ENCODE measurements at regions not wholly inside any gene's neighbourhood (a gene's known extent, or its start where the extent isn't known, plus 50 kb on each side); places are given as distances from the start of the nearest gene placed in this dataset.
A peak's percentile ranks its signal among the peaks of the same experiment; 100 is the strongest.

DNA sequence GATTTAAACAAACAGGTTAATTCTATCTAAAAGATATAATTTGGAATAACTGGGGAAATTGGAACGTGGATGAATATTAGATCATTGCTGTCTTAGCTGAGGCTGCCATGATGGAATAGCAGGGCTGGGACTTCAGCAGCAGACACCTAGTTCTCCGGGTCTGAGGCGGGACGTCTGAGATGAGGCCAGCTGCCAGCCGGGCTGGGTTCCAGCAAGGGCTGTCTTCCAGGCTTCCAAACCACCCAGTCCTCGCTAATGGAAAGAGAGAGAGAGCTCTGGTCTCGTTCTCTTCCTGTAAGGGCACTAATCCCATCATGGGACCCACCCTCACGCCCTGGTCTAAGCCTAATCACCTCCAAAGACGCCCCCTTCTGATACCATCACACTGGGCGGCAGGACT lies 85.7 kb downstream of the ADRA2C start:
- no peak for DNase-seq (ENCODE audit: extremely low read depth, low read depth, low spot score)

DNA sequence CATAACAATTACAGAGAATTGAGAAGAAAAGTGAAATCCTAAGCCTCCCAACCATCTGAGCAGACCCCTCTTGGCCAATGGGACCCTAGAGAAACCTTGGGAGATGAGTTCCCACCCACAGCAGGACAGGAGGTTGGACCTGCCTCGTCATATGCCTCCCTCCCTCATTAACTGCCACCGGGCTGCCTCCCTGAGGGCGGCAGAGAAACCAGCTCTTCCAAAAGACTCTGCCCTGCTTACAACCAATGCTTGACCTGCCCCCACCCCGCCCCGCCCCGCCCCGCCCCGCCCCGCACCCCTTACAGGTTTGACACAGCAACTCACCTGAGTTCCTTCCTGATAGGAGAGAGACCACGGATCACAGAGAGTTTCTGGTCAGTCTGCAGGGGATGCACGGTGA lies 86.1 kb downstream of the ADRA2C start:
- DNase-seq (ENCODE audit: extremely low read depth, low read depth, low spot score): no peak

DNA sequence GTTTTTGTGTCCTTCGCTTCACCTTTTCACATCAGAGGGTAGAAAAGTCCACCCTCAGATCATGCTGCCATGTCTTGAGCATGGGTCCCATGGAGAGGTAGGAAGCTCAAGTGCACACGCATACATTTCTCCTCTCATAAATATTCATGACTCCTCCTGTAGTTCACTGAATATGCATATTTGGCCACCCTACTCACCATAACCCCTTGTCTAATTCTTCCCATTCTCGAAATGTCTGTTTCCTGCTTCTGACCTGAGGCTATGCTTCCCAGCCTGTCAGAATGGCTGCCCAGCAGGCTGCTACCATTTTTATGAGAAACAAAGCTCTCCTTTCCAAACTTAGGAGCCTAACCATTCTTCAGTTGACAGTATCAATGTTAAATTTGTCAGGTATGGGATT lies 86.5 kb downstream of the ADRA2C start:
- no peak for DNase-seq (ENCODE audit: extremely low read depth, low read depth, low spot score)

DNA sequence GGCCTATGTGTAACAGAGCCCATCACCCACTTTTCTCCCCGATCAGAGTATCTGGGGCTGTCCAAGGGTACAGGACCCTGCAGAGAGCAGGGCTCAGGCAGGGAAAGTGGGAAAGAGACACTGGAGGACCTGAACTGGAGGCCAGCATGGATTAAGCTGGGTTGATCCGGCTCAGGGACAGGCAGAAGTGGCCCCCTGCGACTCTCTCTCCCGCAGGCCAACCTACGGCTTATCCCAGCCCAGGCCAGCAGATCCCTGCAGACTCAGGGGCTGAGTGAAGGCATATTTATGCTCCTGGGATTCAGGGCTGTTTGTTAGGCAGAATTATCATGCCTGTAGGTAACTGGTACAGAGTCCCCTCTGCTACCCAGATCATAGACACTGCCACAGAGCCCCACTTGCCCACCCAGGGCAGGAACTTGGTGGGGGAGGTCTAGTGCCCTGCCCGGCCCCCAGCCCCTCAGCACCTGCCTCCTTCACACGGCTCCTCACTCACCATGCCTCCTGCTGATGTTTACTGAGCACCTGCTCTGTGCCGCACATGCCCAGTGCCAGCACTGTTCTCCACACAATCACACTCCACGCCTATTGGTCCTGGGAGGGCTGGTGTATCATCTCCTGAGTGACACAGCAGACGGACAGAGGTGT lies 87.3 kb downstream of the ADRA2C start:
- DNase-seq (ENCODE audit: extremely low read depth, low read depth, low spot score): no peak

DNA sequence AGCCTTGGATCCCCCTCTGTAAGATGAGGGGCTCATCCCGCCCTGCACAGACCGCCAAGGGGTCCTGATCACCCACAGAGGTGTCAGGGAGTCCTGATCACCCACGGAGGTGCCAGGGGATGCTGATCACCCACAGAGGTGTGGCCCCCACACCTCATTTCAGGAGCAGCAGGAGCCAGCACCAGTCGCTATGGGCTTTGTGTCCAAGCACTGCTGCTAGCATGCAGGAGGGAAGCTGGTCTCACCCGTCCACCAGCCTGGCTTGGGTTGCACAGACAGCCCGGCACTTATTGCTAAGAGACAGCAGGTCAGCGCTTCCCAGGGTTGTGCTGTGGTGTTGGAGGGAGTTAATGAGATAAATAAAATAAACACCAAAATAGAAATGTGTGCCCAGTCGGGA lies 88.5 kb downstream of the ADRA2C start:
- no peak for DNase-seq (ENCODE audit: extremely low read depth, low read depth, low spot score)

DNA sequence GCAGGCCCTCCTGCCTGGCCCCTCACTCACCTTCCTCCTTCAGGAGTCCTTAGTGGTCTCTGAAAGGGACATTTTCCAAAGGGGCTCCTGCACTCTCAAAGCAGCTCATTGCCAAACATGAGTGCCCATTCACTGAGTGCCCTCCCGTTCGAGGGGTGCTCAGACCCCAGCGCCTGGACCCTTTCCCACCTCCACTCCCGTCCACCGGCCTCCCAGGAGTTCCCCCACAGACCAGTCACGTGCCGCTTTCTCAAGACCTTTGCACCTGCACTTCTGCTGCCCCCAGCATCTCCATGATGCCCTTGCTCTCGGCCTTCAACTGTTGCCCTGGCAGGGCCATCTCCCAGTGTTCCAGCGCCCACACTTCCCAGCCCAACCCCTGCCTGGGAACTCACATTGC lies 89.5 kb downstream of the ADRA2C start:
- DNase-seq (ENCODE audit: extremely low read depth, low read depth, low spot score): no peak

DNA sequence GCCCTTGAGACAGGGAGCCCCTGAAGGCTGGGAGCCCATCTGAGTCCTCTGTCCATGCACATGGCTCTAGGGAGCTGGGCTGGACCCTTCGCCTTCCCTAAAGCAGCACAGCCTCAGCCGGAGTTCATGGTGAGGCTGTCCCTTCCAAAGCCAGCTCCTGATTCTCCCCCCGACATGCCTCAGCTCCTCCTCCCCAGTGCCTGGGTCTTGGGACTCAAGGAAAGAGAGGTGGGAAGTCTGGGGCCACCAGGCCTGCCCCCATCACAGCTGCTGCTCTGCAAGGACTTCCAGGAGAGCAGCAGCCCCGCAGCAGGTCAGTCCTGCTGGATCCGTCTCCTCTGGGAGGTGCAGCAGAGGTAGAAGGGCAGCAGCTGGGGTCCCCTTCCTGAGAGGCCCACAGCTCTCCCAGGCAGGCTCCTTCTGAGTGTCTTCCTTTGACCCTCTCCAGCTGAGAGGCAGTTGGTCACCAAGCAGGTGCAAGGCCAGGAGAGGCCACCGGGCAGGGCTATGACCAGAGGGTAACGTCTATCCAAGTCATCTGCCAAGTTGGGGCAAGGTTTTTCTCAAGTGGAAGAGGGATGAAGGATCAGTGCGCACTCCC lies 90.5 kb downstream of the ADRA2C start:
- DNase-seq (ENCODE audit: extremely low read depth, low read depth, low spot score): no peak

DNA sequence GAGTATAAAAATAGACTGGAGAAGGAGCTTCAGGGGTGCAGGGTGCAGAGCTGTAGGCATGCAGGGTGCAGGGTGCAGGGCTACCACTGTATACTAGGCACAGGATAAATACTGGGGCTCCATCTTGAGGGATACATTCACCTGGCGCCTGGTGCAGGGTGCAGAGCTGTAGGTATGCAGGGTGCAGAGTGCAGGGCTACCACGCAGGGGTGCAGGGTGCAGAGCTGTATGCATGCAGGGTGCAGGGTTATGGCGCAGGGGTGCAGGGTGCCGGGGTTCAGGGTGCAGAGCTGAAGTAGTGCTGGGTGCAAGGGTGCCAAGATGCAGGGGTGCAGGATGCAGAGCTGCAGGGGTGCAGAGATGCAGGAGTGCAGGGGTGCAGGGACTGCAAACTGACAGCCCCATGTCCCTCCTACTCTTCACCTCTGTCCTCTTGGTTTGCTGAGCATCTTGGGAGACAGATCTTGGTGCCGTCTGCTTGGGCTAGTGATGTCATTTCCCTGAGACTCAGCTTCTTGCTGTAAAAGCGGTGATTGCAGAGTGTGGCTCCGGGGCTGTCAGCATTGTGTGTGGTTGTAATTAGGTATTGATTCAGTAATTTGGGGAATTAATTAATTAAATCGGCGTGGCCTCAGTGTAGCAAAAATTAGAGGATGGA lies 91.2 kb downstream of the ADRA2C start:
- DNase-seq (ENCODE audit: extremely low read depth, low read depth, low spot score): no peak

DNA sequence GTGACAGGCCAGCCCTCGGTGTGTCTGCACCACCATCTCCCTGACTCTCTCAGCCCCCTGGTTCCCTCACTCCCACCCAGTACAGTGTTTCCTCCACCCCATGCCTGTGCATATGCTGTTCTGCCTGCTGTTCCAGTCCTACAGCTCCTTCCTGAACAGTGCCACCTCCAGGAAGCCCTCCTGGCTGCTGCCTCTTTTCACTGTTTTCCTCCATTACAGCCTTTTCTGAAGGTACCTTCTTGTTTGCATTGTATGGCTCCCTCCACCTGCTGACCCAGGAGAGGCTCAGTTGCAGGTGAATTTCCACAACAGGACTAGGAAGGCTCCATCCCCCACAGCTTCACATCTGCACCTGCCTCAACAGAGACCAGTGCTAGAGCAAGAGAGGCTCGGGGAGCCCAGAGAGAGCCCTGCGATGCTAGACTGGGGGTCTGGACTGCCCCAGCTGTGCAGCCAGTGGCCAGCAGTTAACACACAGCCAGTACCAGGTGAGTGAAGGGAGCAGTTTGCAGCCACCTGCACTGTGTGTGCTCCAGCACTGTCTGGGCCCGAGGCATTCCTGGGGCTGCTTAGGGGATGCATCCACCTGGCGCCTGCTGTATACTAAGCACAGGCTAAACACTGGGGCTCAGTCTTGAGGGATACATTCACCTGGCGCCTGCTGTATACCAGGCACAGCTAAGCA lies 92.0 kb downstream of the ADRA2C start:
- DNase-seq (ENCODE audit: extremely low read depth, low read depth, low spot score): no peak

DNA sequence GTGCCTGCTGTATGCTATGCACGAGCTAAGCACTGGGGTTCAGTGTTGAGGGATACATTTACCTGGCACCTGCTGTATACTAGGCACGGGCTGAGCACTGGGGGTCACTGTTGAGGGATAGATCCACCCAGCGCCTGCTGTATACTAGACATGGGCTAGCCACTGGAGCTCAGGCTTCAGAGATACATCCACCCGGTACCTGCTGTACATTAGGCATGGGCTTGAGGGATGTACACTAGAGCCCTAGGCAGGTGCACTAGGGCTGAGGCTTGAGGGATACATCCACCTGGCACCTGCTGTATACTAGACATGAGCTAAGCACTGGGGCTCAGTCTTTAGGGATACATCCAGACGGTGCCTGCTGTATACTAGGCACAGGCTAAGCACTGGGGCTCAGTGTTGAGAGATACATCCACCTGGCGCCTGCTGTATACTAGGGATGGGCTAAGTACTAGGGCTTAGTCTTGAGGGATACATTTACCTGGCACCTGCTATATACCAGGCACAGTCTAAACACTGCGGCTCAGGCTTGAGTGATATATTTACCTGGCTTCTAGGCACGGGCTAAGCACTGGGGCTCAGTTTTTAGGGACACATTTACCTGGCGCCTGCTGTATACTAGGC lies 92.7 kb downstream of the ADRA2C start:
- DNase-seq (ENCODE audit: extremely low read depth, low read depth, low spot score): no peak

DNA sequence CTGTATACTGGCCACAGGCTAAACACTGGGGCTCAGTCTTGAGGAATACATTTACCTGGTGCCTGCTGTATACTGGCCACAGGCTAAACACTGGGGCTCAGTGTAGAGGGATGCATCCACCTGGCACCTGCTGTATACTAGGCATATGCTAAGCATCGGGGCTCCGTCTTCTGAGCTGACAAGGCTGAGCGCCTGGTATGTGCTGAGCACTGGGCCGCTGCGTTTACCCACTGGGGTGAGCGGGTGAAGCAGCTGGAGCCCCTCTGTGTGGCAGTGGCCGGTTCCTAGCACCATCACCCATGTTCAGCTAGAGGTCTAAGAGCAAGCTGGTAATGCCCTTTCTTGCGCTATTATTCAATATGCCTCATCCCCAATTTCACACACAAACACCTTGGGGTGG lies 93.4 kb downstream of the ADRA2C start:
- DNase-seq (ENCODE audit: extremely low read depth, low read depth, low spot score): no peak

DNA sequence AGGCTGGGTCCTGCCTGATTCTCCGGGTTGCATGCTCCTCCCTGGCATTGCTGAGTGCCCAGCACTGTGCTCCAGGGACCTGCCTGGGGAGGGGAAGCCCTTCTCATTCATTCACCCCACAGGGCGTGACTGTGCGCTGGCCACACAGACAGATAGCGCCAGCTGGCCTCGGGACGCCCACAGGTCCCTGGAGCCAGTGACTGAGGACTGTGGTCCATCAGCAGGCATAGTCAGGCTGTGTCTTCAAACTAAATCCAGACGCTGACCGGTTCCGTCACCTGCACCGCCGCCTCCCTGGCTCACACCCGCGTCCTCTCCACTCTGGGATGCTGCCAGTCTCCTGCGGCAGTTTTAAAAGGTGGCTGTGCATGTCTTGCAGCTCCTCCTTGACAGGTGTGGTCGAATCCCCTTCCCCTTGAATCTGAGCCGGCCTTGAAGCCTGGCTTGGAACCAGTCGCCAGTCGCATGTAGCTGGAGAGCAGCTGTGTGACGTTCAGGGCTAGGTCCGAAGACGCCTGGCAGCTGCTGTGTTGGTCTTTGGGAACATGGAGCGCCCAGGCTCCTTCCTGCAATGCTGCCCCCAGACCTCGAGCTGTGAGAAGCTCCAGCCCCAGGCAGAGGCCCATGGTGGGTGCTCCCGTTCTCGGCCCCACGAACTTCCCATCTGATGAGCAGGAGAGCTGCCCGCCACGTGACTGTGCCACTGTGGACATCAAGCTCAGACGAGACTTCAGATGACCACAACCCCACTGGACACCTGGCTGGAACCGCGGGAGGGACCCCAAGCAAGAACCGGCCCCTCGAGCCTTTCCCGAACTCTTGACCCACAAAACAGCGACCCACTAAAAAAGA lies 94.1 kb downstream of the ADRA2C start:
- no peak for DNase-seq (ENCODE audit: extremely low read depth, low read depth, low spot score)

DNA sequence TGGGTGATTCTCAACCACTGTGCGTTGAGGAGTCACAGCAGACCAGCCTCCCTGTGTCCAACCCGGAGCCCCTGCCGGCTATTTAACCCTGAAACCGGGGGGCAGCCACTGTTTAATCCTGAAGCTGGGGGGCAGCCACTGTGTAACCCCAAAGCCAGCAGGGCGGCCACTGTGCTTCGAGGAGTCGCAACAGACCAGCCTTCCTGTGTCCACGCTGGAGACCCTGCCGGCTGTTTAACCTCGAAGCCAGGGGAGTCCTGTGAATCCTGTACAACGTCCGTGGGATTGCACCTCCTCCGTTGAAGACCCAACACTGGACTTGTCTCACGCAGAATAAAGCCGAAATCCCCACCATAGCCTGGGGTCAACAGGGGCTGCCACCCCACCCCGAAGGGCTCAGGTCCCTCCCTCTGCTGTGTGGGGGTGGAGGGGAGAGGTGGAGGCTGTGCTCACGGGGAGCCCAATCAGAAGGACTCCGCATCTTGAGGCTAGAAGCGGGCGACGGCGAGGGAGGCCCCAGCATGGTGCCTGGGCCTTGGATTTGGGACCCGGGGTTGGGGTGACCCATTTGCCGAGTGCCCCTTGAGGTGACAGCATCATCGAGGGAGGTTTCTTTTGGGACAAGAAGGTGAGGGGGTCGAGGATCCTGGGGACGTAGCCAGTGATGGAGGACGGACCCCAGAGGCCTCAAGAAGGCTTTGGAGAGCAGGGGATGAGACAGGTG lies 94.9 kb downstream of the ADRA2C start:
- DNase-seq (ENCODE audit: extremely low read depth, low read depth, low spot score): no peak

DNA sequence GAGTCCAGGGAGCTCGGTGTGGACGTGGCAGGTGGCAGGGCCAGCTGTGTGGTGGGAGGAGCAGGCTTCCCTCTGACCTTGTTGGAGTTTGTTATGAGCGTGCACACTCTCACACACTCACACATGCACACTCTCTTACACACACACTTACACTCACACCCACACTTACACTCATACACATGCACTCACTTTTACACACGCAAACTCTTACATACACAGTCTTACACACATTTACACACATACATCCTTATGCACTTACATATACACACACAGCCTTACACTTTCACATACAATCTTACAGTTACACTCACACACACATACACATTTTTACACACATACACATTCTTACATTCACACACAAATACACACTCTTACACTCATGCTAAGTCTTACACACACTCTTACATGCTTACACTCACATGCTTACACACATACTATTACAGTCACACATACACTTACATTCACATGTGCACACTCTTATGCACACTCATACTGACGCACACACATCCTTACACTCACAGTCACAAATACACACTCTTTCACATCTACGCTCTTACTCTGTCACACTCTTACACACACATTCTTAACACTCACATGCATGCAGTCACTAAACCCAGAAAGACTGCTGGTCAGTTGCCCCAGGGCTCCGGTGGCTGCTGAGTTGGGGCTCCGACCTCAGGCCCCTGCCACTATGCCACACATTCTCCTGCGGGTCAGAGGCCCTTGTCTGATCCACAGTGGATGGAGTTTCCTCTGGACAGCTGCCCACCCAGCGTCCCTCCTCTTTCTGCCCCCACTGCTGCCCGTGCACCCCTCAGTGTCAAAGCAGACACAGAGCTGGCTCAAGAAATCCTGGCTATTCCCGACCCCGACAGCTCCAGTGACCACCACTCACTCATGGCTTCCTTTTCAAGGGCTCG lies 95.8 kb downstream of the ADRA2C start:
- DNase-seq (ENCODE audit: extremely low read depth, low read depth, low spot score): no peak

DNA sequence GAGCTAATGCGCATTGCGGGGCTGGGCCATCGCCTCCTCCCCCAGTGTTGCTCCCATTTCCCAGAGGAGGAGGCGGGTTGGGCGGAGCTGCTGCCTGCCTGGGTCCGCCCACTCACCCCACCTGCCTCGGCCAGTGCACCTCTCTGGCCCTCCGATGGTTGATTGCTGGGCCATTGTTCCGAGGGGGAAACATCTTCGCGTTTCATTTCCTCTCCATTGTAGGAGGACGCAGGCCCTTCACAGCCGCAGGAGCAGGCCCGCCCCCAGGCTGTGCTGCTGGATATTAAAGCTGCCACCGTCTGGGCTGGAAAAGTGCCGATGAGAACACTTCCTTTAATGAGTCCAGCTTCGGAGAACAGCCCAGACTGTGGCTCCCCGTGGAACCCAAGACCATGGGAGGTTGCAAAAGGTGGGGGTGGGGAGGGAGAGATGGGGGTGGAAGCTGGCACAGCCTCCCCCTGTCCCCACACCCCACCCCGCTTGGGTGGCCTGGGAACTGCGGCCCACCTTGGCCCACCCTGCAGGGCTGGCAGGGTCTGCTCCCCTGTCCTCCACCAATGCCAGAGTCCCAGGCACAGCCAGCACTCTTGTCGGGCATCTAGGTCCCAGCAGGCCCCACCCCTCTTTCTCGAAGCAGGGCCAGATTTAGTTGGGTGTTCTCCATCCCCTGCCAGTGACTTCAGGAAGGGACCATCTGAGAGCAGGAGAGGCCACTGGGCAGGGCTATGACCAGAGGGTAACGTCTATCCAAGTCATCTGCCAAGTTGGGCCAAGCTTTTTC lies 96.6 kb downstream of the ADRA2C start:
- DNase-seq (ENCODE audit: extremely low read depth, low read depth, low spot score): peak; percentile 41

DNA sequence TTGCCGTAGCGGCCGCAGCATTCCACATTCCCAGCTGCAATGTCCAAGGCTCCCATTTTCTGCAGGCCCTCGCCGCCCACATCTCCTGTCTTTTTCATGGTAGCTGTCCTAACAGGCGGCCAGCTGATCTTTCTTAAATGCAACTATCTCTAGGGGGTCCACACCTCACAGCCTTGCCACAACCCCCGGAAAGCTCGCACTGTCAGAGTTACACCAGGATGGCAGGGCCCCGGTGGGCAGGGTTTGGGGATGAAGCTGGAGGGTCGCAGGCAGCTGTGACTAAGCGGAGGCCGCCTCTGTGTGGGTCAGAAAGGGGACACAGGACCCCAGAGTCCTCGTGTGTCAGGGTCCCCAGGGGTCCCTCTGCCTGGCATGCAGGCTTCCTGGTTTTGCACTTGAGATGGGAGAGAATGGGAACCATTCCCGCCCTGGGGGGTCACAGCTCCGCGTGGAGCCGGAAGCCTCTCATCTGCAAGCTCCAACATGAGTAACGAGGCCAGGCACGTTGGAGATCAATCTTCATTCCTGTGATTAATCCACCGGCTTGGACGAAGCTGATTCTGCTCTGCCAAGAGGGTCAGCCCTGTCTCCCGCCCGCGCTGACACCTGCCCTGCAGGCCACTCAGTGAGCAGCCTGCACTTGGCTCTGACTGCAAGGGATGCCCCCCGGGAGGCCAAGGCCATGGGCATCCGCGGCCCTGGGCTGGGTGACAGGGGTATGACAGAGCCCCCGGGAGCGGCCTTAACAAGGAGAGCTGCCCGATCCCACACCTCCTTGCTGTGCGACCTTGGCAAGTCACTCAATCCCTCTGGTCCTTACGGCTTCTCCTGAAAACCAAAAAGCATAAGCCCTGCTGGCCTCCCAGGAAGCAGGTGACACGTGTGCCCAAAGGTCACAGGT lies 97.9 kb downstream of the ADRA2C start:
- no peak for DNase-seq (ENCODE audit: extremely low read depth, low read depth, low spot score)

All from glomerular endothelial cell (primary cell).